HG03354 (cell line): ENCODE measurements at regions not wholly inside any gene's neighbourhood (a gene's known extent, or its start where the extent isn't known, plus 50 kb on each side); places are given as distances from the start of the nearest gene placed in this dataset.
"Not testable (repeated sequence)": the region's sequence is repeated elsewhere in the genome, so short reads cannot be mapped to it uniquely, and the experiment has no call there.

Experiments
- ATAC-seq: cut with Tn5 transposase; IDR thresholded peaks from one replicate; pipeline ENCODE4 v1.9.1; 2021; ENCODE audit warnings: mild to moderate bottlenecking; ENCODE audit not compliant: unreplicated experiment, poor library complexity, severe bottlenecking

- ATAC-seq, result no peak
These were observed 216.5 kb upstream of the SLC8A1 start for GRCh38 chr2:40668425-40668824.

DNA sequence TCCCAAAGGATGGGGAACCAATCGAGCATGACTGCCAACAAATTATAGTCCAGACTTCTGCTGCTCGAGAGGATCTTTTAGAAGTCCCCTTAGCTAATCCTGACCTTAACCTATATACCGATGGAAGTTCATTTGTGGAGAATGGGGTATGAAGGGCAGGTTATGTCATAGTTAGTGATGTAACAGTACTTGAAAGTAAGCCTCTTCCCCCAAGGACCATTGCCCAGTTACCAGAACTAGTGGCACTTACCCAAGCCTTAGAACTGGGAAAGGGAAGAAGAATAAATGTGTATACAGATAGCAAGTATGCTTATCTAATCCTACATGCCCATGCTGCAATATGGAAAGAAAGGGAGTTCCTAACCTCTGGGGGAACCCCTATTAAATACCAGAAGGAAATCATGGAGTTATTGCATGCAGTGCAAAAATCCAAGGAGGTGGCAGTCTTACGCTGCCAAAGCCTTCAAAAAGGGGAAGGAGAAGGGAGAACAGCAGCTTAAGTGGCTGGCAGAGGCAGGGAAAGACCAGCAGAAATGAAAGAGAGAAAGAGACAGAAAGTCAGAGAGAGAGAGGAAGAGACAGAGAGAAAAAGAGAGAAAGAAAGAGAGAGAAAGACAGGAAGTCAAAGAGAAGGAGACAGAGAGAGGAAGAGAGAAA, 224.4 kb upstream of the SLC8A1 start:
- not testable (repeated sequence) for ATAC-seq

GRCh38 chr2:40680547-40680946, 228.7 kb upstream of the SLC8A1 start:
- peak; percentile 97 for ATAC-seq

DNA sequence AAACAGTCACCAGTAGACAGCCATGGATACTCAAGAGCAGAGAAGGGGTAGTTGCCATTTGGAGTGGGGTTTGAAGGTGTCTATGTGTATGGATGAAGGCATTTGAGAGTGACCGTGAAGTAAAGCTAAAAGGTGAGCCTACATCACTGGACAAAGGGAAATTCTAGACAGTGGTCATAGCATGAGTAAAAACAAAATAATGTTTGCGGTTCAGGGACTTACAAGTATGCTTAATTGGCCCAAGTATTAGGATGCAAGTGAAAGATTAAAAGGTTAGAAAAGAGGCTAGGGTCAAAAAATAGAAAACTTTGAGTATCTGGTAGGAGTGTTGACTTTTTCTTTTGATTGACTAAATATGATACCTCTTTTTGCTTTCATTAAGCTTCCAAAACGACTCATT, 238.1 kb upstream of the SLC8A1 start:
- no peak for ATAC-seq

- ATAC-seq, result no peak
These were observed 238.6 kb upstream of the SLC8A1 start for GRCh38 chr2:40690525-40690924.

DNA sequence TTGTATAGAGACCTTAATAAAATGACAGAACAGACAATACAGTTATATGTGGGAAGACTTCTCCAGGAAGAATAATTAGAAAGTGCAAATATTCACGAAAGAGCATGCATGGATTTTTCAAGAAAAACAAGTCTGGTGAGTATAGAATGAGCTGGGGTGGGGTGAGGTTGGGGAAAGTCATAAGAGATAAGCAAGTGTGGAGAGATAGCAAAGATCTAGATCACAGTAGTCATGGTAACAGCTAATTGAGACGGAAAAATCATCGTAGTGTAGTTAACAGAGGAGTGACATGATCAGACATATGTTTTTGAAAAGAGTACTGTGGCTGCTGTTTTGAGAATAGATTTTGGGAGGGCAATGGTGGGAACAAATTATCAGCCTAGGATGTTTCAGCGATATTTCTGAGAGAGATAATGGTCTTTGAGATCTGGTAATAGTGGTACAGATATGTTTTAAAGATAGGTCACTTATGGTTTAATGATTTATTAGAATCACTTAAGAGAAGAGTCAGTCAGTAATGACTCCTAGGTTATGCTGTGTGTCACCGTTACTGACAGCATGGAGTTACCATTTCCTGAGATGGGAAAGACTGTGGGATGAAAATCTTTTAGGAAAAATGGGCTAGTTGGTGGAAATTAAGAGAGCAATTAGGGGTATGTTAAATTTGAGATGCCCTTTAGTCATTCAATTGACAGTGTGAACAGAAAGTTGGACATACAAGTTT, 248.5 kb upstream of the SLC8A1 start:
- no peak for ATAC-seq

DNA sequence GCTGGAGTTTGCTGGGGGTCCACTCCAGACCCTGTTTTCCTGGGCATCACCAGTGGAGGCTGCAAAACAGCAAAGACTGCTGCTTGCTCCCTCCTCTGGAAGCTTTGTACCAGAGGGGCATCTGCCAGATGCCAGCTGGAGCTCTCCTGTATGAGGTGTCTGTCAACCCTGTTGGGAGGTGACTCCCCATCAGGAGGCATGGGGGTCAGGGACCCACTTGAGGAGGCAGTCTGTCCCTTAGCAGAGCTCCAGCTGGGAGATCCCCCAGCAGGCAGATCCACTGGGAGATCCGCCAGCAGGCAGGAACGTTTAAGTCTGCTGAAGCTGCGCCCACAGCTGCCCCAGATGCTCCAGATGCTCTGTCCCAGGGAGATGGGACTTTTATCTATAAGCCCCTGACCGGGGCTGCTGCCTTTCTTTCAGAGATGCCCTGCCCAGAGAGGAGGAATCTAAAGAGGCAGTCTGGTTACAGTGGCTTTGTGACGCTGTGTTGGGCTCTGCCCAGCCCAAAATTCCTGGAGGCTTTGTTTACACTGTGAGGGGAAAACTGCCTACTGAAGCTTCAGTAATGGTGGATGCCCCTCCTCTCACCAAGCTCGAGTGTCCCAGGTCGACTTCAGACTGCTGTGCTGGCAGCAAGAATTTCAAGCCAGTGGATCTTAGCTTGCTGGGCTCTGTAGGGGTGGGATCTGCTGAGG, 260.5 kb upstream of the SLC8A1 start:
- not testable (repeated sequence) for ATAC-seq

DNA sequence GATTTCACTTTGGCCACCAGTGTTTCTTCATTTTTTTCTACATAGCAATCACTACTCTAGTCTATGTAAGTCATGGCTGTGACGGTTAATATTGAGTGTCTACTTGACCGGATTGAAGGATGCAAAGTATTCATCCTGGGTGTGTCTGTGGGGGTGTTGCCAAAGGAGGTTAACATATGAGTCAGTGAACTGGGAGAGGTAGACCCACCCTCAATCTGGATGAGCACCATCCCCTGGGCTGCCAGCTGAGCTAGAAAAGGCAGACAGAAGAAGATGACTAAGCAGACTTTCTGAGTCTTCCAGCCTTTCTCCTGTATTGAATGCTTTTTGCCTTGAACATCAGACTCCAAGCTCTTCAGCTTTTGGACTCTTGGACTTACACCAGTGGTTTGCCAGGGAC, 265.0 kb upstream of the SLC8A1 start:
- no peak for ATAC-seq

- ATAC-seq, result no peak
These were observed 267.5 kb upstream of the SLC8A1 start for GRCh38 chr2:40719414-40719813.

- no peak for ATAC-seq
These were observed 269.7 kb upstream of the SLC8A1 start for GRCh38 chr2:40721595-40721994.

GRCh38 chr2:40723194-40723593, 271.3 kb upstream of the SLC8A1 start:
- no peak for ATAC-seq

DNA sequence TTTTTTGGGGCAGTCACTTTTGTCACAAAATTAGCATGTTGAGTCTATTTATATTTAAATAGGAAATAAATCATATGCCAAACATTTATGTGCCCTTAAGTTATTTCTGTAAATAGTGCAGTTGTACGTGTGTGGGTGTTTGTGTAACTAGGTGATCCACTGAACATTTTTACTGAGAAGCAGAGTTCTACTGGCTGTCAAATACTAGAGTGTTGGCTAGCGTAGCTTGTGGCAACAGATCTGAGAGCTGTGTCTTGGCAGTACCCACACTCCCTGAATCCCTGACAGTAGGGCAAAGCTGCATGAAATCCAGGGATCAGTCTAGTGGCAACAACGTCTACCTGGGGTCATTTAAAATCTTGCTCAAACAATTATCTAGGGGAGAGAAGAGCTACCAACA, 273.1 kb upstream of the SLC8A1 start:
- ATAC-seq, result no peak

- ATAC-seq, result no peak
These were observed 274.1 kb upstream of the SLC8A1 start for GRCh38 chr2:40725950-40726349.

GRCh38 chr2:40734797-40735196, 282.9 kb upstream of the SLC8A1 start:
- ATAC-seq, result no peak

GRCh38 chr2:40737180-40737579, 285.3 kb upstream of the SLC8A1 start:
- no peak for ATAC-seq

DNA sequence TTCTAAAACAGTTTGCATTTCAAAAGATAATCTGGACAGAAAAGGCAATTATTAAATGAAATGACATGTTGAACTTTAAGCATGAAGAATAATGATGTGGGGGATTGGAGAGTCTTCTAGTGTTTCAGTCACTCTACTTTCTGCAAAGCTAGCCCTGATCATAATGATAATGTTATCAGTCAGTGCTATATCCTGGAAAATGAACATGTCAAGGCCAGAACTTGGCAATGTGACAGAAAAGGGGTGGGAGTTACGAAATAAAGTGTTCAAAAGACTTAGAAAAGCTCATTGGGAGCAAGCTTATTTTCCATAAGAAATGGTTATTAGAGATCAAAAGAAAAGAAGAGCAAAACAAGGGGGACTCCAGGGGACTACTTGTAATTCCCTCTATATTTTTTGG, 288.5 kb upstream of the SLC8A1 start:
- no peak for ATAC-seq

GRCh38 chr2:40741532-40741931, 289.6 kb upstream of the SLC8A1 start:
- ATAC-seq, result no peak

DNA sequence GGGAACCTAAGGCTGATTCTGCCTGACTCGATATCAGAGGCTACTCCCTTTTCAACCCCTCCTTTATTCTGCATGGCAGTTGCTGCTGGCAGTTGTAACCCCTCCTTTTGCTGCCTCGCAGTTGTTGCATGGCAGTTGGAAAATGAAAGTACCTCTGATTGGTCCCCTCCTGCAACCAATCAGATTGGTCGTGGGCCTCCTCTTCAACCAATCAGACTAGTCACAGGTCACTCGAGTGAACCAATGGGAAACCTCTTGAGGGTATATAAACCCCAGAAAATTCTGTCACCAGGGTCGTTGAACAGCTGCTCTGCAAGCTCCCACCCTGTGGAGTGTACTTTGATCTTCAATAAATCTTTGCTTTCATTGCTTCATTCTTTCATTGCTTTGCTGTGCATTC, 294.3 kb upstream of the SLC8A1 start:
- ATAC-seq, result no peak

- ATAC-seq, result no peak
These were observed 300.1 kb upstream of the SLC8A1 start for GRCh38 chr2:40751981-40752380.

DNA sequence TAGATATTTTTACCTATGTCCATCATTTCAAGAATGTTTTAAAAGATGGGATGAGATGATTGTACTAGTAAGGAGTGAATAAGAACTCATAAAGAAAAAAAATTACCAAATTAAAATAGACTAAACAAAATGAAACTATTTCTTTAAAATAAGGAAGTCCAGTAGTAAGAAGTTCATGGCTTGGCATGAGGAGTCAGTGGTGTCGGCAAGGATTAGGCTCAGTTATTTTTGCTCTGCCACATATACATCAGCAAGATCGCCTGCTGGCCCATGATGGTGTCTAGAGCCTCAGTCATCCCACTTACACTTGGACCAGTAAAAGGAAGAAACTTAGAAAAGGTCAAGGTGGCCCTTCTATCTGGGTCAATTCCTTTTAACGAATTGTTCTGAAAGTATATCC, 300.9 kb upstream of the SLC8A1 start:
- no peak for ATAC-seq

DNA sequence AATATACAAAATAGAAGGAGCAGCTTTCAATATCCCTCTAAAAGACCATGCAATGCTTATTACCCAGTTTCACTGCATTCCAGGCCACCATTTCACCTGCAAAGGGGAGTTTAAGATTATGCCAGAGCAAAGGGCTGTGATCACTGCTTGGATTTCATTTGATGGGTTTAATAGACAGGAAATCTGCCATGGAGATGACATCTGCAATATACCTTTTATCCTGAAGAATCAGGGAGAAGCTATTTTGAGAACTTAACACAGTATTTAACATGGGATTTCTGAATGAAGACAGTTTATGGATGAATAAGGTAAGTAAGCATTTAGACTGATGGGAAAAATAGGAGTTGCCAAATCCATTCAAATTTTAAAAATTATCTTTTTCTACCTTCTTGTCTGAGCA, 303.0 kb upstream of the SLC8A1 start:
- ATAC-seq, result no peak
